Loucy (cell line): ENCODE measurements at regions not wholly inside any gene's neighbourhood (a gene's known extent, or its start where the extent isn't known, plus 50 kb on each side); places are given as distances from the start of the nearest gene placed in this dataset.

ENCODE experiments used
- H2AFZ ChIP-seq: fragments of 200-600 bp; sonication (generic); 2 replicates; pipeline ENCODE4 v1.6.0; 2016; ENCODE audit warnings: antibody characterized with exemption, mild to moderate bottlenecking, low read length, moderate library complexity
- H3F3A ChIP-seq: fragments of 200-600 bp; 2 replicates; pipeline ENCODE4 v1.6.0; 2016; ENCODE audit warnings: antibody characterized with exemption, low read depth, mild to moderate bottlenecking
- H3K27me3 ChIP-seq: fragments of 200-600 bp; sonication (generic); 2 replicates; pipeline ENCODE4 v1.6.1; 2014; ENCODE audit warnings: low read length, mild to moderate bottlenecking; ENCODE audit not compliant: insufficient read depth, poor library complexity, severe bottlenecking
- H3K36me3 ChIP-seq: fragments of 200-600 bp; sonication (generic); 2 replicates; pipeline ENCODE4 v1.6.1; 2016; ENCODE audit warnings: low read length; ENCODE audit not compliant: insufficient read depth
- H3K4me1 ChIP-seq: fragments of 200-600 bp; sonication (generic); 2 replicates; pipeline ENCODE4 v1.5.1; 2014; ENCODE audit warnings: low read length, mild to moderate bottlenecking; ENCODE audit not compliant: insufficient read depth, poor library complexity, severe bottlenecking
- H3K4me2 ChIP-seq: fragments of 200-600 bp; sonication (generic); 2 replicates; pipeline ENCODE4 v1.6.0; 2014; ENCODE audit warnings: antibody characterized with exemption, low read length, low read depth, mild to moderate bottlenecking; ENCODE audit not compliant: poor library complexity, severe bottlenecking
- H3K4me3 ChIP-seq: fragments of 200-600 bp; sonication (generic); 2 replicates; pipeline ENCODE4 v1.5.1; 2014; ENCODE audit warnings: low read length, mild to moderate bottlenecking, mixed read lengths; ENCODE audit not compliant: poor library complexity, severe bottlenecking
- H3K79me2 ChIP-seq: fragments of 200-600 bp; sonication (generic); 2 replicates; pipeline ENCODE4 v1.6.1; 2014; ENCODE audit warnings: low read length; ENCODE audit not compliant: insufficient read depth
- H3K9ac ChIP-seq: fragments of 200-600 bp; sonication (generic); 2 replicates; pipeline ENCODE4 v1.6.0; 2014; ENCODE audit warnings: mild to moderate bottlenecking, low read depth, low read length, moderate library complexity; ENCODE audit not compliant: poor library complexity, severe bottlenecking
- H3K9me2 ChIP-seq: fragments of 200-600 bp; sonication (generic); replicated peaks from 2 replicates; pipeline ENCODE4 v1.6.1; 2016; ENCODE audit warnings: low read depth, low read length, mixed read lengths
- H3K9me3 ChIP-seq: fragments of 200-600 bp; sonication (generic); 2 replicates; pipeline ENCODE4 v1.6.1; 2014; ENCODE audit warnings: mild to moderate bottlenecking, antibody characterized with exemption, low read length, low read depth; ENCODE audit not compliant: insufficient read depth
- H4K20me1 ChIP-seq: fragments of 200-600 bp; sonication (generic); 2 replicates; pipeline ENCODE4 v1.6.0; 2014; ENCODE audit warnings: antibody characterized with exemption, low read length, mild to moderate bottlenecking; ENCODE audit not compliant: insufficient read depth, poor library complexity, severe bottlenecking
- EZH2phosphoT487 ChIP-seq: fragments of 200-600 bp; IDR thresholded peaks from 2 replicates; pipeline ENCODE4 v1.6.1; 2018; ENCODE audit warnings: antibody characterized with exemption, mild to moderate bottlenecking, moderate library complexity, borderline replicate concordance
- TF ChIP-seq, protein P1 (sequence below): fragments of 200-600 bp; sonication (generic); conservative IDR thresholded peaks from 2 replicates; pipeline ENCODE4 v1.5.1; 2014; ENCODE audit warnings: mild to moderate bottlenecking, antibody characterized with exemption, low read length

DNA sequence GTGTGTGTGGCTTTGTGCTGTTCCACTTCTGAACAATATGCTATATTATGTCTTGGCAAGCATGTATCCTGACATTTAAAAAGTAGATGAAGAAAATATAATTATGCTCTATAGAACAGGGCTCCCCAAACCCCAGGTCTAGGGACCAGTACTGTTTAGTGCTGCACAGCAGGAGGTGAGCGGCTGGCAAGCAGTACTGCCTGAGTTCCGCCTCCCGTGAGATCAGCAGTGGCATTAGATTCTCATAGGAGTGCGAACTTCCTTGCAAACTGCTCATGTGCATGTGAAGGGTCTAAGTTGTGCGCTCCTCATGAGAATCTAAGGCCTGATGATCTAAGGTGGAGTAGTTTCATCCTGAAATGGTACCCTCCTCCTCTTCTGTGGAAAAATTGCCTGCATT lies 979.1 kb upstream of the CTNND2 start:
- H3K4me3 ChIP-seq = no peak overlapping the region
- H3K36me3 ChIP-seq = no peaks in the 10 kb centered on the region
- H3K79me2 ChIP-seq = no peaks in the 10 kb centered on the region
- no peaks in the 10 kb centered on the region for H3F3A ChIP-seq
- no peaks in the 10 kb centered on the region for H3K9me3 ChIP-seq
- no peaks in the 10 kb centered on the region for H3K9me2 ChIP-seq
- H3K9ac ChIP-seq = no peak overlapping the region
- no peaks in the 10 kb centered on the region for H4K20me1 ChIP-seq
- TF ChIP-seq, protein P1, sequence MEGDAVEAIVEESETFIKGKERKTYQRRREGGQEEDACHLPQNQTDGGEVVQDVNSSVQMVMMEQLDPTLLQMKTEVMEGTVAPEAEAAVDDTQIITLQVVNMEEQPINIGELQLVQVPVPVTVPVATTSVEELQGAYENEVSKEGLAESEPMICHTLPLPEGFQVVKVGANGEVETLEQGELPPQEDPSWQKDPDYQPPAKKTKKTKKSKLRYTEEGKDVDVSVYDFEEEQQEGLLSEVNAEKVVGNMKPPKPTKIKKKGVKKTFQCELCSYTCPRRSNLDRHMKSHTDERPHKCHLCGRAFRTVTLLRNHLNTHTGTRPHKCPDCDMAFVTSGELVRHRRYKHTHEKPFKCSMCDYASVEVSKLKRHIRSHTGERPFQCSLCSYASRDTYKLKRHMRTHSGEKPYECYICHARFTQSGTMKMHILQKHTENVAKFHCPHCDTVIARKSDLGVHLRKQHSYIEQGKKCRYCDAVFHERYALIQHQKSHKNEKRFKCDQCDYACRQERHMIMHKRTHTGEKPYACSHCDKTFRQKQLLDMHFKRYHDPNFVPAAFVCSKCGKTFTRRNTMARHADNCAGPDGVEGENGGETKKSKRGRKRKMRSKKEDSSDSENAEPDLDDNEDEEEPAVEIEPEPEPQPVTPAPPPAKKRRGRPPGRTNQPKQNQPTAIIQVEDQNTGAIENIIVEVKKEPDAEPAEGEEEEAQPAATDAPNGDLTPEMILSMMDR = no peak
- no peak for TF ChIP-seq EZH2phosphoT487
- no peaks in the 10 kb centered on the region for H3K27me3 ChIP-seq
- no peak overlapping the region for H2AFZ ChIP-seq
- no peak overlapping the region for H3K4me2 ChIP-seq
- no peaks in the 10 kb centered on the region for H3K4me1 ChIP-seq

DNA sequence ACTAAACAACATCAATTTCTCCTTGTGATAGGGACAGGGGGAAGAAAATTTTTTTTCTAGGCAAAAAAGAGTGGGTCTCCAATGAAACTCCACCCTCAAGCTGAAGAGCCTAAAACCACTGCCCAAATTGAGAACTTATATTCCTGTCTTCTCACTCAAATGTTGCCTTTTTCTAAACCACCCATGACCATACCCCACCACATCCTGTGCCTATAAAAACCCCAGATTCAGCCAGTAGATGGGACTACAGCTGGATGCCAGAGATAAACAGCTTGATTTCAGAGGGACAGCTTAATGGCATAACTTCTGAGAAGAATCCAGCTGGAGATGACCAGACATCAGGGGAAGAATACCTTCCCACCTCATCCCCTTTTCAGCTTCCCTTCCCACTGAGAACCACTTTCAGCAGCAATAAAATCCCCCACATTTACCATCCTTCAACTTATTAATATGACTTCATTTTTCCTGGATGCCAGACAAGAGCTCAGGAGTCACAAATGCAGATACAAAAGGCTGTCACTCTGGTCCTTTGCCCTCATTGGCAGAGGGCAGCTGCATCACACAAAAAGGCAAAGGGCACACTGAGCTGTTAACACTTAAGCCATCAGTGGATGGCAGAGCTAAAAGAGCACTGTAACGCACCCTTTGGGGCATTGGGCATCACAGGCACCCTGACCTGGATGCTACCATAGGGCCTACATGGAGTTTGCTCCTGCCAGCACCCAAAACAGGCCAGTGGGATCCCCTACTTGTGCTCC lies 972.5 kb upstream of the CTNND2 start:
- TF ChIP-seq, protein P1 = no peak
- TF ChIP-seq EZH2phosphoT487 = no peak
- no peaks in the 10 kb centered on the region for H3K36me3 ChIP-seq
- H3K9me2 ChIP-seq = no peaks in the 10 kb centered on the region
- no peaks in the 10 kb centered on the region for H3K27me3 ChIP-seq
- H3K79me2 ChIP-seq = no peaks in the 10 kb centered on the region
- H3F3A ChIP-seq = no peaks in the 10 kb centered on the region
- no peak overlapping the region for H2AFZ ChIP-seq
- no peak overlapping the region for H3K4me2 ChIP-seq
- no peaks in the 10 kb centered on the region for H3K9me3 ChIP-seq
- no peaks in the 10 kb centered on the region for H3K4me1 ChIP-seq
- H3K9ac ChIP-seq = no peak overlapping the region
- no peak overlapping the region for H3K4me3 ChIP-seq
- no peaks in the 10 kb centered on the region for H4K20me1 ChIP-seq

DNA sequence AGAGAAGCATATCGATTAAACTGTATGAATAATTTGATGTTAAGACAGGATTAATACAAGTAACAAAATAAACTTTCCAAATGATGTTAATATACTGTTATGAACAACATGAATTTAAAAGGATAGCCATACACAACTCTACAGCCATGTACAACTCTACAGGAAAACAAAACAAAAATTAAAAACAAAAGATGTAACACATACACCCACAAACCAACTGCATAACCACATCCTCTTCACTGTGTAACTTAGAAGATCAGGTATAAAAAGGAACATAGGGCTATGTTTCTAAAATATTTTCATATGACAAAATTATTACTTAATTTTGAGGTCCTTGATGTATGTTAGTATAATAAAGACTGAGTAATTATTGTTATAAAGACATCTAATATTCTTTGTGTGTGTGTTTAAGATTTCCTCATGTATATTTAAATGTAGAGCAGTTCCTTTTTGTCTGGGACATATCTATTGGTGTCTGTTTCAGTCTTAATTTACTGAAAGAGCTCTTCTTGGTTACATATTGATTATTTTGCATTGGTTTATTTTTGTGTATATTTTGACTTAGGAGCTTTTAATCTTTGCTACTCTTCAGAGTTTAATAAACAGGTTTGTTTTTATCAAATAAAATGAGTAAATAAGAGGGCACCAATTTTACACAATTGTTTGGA lies 966.8 kb upstream of the CTNND2 start:
- Histone ChIP-seq H3K4me2 (peak overlapping the region; percentile 16), H3K9ac (no peak overlapping the region), H3K9me3 (no peaks in the 10 kb centered on the region; the same call in 1 of the 2 replicates)

More for the DNA sequence above, 966.8 kb upstream of the CTNND2 start:
- no peaks in the 10 kb centered on the region for H3K4me1 ChIP-seq
- no peak for TF ChIP-seq EZH2phosphoT487
- TF ChIP-seq, protein P1 = no peak
- no peaks in the 10 kb centered on the region for H3K36me3 ChIP-seq
- H2AFZ ChIP-seq = no peak overlapping the region
- no peaks in the 10 kb centered on the region for H3K27me3 ChIP-seq
- no peaks in the 10 kb centered on the region for H3F3A ChIP-seq
- no peak overlapping the region for H3K4me3 ChIP-seq
- no peaks in the 10 kb centered on the region for H3K79me2 ChIP-seq
- H3K9me2 ChIP-seq = no peaks in the 10 kb centered on the region
- H4K20me1 ChIP-seq = no peaks in the 10 kb centered on the region
